ENCODE measurements at regions not wholly inside any gene's neighbourhood (a gene's known extent, or its start where the extent isn't known, plus 50 kb on each side); places are given as distances from the start of the nearest gene placed in this dataset.

GRCh38 chr1:56410405-56410804 lies 169.0 kb downstream of the PLPP3 start:
- TF ChIP-seq SUZ12 (IDR thresholded peaks at IDR 0.05; ENCODE audit: low read length): no peak
- TF ChIP-seq SIN3A (conservative IDR thresholded peaks at IDR 0.05 in 1 of 2, IDR thresholded peaks at IDR 0.05 in 1 of 2; ENCODE audit: low read depth in 1 of 2, low read length in 2 of 2): no peak
- no peak for TF ChIP-seq RFX5 (IDR thresholded peaks at IDR 0.05; ENCODE audit: borderline replicate concordance, low read depth, low read length)
